ENCODE measurements at regions not wholly inside any gene's neighbourhood (a gene's known extent, or its start where the extent isn't known, plus 50 kb on each side); places are given as distances from the start of the nearest gene placed in this dataset.
"Not testable (repeated sequence)": the region's sequence is repeated elsewhere in the genome, so short reads cannot be mapped to it uniquely, and the experiment has no call there.

DNA sequence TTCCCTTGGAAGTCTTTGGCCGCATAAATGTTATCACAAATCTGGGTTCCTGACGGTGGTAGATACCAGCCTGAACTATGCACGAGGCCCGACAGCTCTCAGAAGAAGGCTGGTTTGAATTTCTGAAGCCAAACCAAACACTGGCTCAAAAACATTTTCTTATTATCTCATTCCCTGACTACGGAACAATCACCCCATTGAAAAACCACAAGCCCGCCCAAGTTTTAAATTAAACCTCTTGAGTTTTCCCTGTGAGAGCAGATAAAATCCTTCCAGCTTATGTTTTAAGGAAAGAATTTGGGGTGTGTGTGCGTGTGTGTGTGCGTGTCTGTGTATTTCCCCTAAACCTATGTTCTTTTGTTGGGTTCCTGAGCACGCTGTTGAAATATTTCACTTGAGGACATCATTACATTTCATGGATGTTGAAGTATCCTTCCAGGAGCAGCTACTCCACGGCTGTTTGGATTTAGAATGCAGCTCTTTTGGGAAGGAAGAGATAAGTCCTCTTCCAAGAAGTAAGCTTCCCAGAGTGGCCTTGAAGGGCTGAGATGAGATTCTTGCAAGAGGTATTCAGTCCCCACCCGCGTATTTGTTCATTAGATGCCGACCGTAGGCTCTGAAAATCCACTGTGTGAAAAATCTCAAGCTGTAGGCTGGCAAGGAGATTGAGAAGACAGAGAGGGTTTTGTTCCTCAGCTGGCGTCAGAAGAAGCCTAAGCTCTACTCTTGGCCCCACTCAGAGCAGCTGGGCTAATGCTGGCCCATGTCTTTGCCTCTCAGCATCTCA lies 131.0 kb upstream of the NCOR2 start:
- no peak overlapping the region for H3K18ac ChIP-seq (ENCODE audit: insufficient read length, low read depth, low read length)
- H3K27me3 ChIP-seq (ENCODE audit: insufficient read depth, low read length), result no peaks in the 10 kb centered on the region
- no peak overlapping the region for H3K23ac ChIP-seq (ENCODE audit: insufficient read length, low read depth, low read length)
- H3K4me1 ChIP-seq (ENCODE audit: insufficient read depth, low read length), result no peaks in the 10 kb centered on the region
- no peaks in the 10 kb centered on the region for H3K79me1 ChIP-seq (ENCODE audit: insufficient read depth, low read depth, low read length, poor library complexity, severe bottlenecking)
- no peak overlapping the region for H4K8ac ChIP-seq (replicated peaks; ENCODE audit: insufficient read length, low read depth, low read length)
- H3K27ac Mint-ChIP-seq, result no peak overlapping the region; a peak in 1 of 7 replicates
- H3K4me1 Mint-ChIP-seq, result peaks cover 2 to 5% of the 10 kb centered on the region in 2 experiments; a peak in 3 of 4 replicates
- no peak overlapping the region for H2BK20ac ChIP-seq (ENCODE audit: low read depth, low read length, poor library complexity, severe bottlenecking)
- H3K23me2 ChIP-seq (ENCODE audit: insufficient read length, low read depth, low read length, poor library complexity, severe bottlenecking), result no peaks in the 10 kb centered on the region
- no peaks in the 10 kb centered on the region for H3K79me2 ChIP-seq (ENCODE audit: insufficient read depth, low read length)
- H3K9me3 Mint-ChIP-seq, result peaks cover 2 to 7% of the 10 kb centered on the region in 2 experiments; a peak in 2 of 5 replicates
- no peak overlapping the region for H2BK5ac ChIP-seq (ENCODE audit: insufficient read length, low read length)
- no peak overlapping the region for H2AFZ ChIP-seq (ENCODE audit: low read length)
- no peak overlapping the region for H3K4ac ChIP-seq (ENCODE audit: low read depth, low read length)
- H3K36me3 Mint-ChIP-seq (ENCODE audit: insufficient read depth in 1 of 3, low read depth in 3 of 3), result peaks cover 0 to 1% (median 0%) of the 10 kb centered on the region in 3 experiments; a peak in 1 of 7 replicates
- H2BK12ac ChIP-seq (ENCODE audit: insufficient read length, low read depth, low read length), result no peak overlapping the region
- H2AK5ac ChIP-seq (ENCODE audit: insufficient read length, low read length), result no peak overlapping the region
- DNase-seq, result no peak
- no peak overlapping the region for H3K14ac ChIP-seq (ENCODE audit: insufficient read depth, low read length)
- H3K9me3 ChIP-seq (ENCODE audit: control insufficient read depth, low read depth, low read length), result no peaks in the 10 kb centered on the region
- H3T11ph ChIP-seq (ENCODE audit: low read length), result no peak overlapping the region
- no peak overlapping the region for H3K27ac ChIP-seq (ENCODE audit: insufficient read length, low read depth, low read length)
- no peak overlapping the region for H2BK15ac ChIP-seq (ENCODE audit: low read depth, low read length)
- H4K91ac ChIP-seq (ENCODE audit: insufficient read length, low read depth, low read length), result no peak overlapping the region
- no CpG with 5 or more reads among the region's 15 CpGs for WGBS (ENCODE audit: extremely low coverage, insufficient read length, low lambda C conversion rate)
- no peak overlapping the region for H3K56ac ChIP-seq (ENCODE audit: insufficient read length, low read depth, low read length)
- H3K27me3 Mint-ChIP-seq (ENCODE audit: low read depth), result peaks cover 7% of the 10 kb centered on the region
- H3K9ac ChIP-seq (ENCODE audit: extremely low read depth, insufficient read length, low read length), result no peak overlapping the region
- no peaks in the 10 kb centered on the region for H4K20me1 ChIP-seq (ENCODE audit: control insufficient read depth, insufficient read depth, insufficient read length)
- TF ChIP-seq CTCF (conservative IDR thresholded peaks at IDR 0.05), result no peak
- H3K4me2 ChIP-seq (ENCODE audit: insufficient read depth, insufficient read length, low read length), result no peak overlapping the region
- no peak overlapping the region for H2BK120ac ChIP-seq (ENCODE audit: low read depth, low read length, poor library complexity, severe bottlenecking)
- no peak overlapping the region for H3K4me3 Mint-ChIP-seq
- no peak overlapping the region for H4K5ac ChIP-seq (ENCODE audit: insufficient read length, low read depth, low read length)

DNA sequence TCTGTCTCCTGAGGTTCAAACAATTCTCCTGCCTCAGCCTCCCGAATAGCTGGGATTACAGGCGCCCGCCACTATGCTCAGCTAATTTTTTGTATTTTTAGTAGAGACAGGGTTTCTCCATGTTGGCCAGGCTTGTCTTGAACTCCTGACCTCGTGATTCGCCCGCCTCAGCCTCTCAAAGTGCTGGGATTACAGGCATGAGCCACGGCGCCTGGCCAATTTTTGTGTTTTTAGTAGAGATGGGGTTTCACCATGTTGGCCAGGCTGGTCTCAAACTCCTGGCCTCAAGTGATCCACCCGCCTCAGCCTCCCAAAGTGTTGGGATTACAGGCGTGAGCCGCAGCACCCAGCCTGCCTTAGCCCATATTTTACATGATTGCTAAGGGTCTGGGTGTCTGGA lies 130.3 kb upstream of the NCOR2 start:
- not testable (repeated sequence) for H4K20me1 ChIP-seq (ENCODE audit: control insufficient read depth, insufficient read depth, insufficient read length); H3K36me3 Mint-ChIP-seq (ENCODE audit: insufficient read depth in 1 of 3, low read depth in 3 of 3); H4K5ac ChIP-seq (ENCODE audit: insufficient read length, low read depth, low read length); H3K27ac ChIP-seq (ENCODE audit: insufficient read length, low read depth, low read length); H3K14ac ChIP-seq (ENCODE audit: insufficient read depth, low read length); H4K91ac ChIP-seq (ENCODE audit: insufficient read length, low read depth, low read length); H3K27me3 Mint-ChIP-seq (ENCODE audit: low read depth); H3K79me1 ChIP-seq (ENCODE audit: insufficient read depth, low read depth, low read length, poor library complexity, severe bottlenecking); H3K56ac ChIP-seq (ENCODE audit: insufficient read length, low read depth, low read length); H3K4me1 Mint-ChIP-seq; H3K27ac Mint-ChIP-seq; H3K23ac ChIP-seq (ENCODE audit: insufficient read length, low read depth, low read length); H3K9me3 Mint-ChIP-seq; H3K4me1 ChIP-seq (ENCODE audit: insufficient read depth, low read length); H3K18ac ChIP-seq (ENCODE audit: insufficient read length, low read depth, low read length); H3K27me3 ChIP-seq (ENCODE audit: insufficient read depth, low read length); H3T11ph ChIP-seq (ENCODE audit: low read length); H2AK5ac ChIP-seq (ENCODE audit: insufficient read length, low read length); DNase-seq; H3K9ac ChIP-seq (ENCODE audit: extremely low read depth, insufficient read length, low read length); H3K4me2 ChIP-seq (ENCODE audit: insufficient read depth, insufficient read length, low read length); H3K9me3 ChIP-seq (ENCODE audit: control insufficient read depth, low read depth, low read length); H2BK20ac ChIP-seq (ENCODE audit: low read depth, low read length, poor library complexity, severe bottlenecking); H3K4ac ChIP-seq (ENCODE audit: low read depth, low read length); H4K8ac ChIP-seq (replicated peaks; ENCODE audit: insufficient read length, low read depth, low read length); H3K79me2 ChIP-seq (ENCODE audit: insufficient read depth, low read length); H2BK12ac ChIP-seq (ENCODE audit: insufficient read length, low read depth, low read length); H2BK120ac ChIP-seq (ENCODE audit: low read depth, low read length, poor library complexity, severe bottlenecking); H2BK5ac ChIP-seq (ENCODE audit: insufficient read length, low read length); H2AFZ ChIP-seq (ENCODE audit: low read length); H3K4me3 Mint-ChIP-seq; H3K23me2 ChIP-seq (ENCODE audit: insufficient read length, low read depth, low read length, poor library complexity, severe bottlenecking); H2BK15ac ChIP-seq (ENCODE audit: low read depth, low read length)
- WGBS (ENCODE audit: extremely low coverage, insufficient read length, low lambda C conversion rate), result no CpG with 5 or more reads among the region's 11 CpGs

Data from H9 (cell line).